SK-N-DZ (cell line): ENCODE measurements at regions not wholly inside any gene's neighbourhood (a gene's known extent, or its start where the extent isn't known, plus 50 kb on each side); places are given as distances from the start of the nearest gene placed in this dataset.
"Not testable (repeated sequence)": the region's sequence is repeated elsewhere in the genome, so short reads cannot be mapped to it uniquely, and the experiment has no call there.

Experiments
- DNase-seq: peaks from one replicate; pipeline ENCODE4 v3.0.0-alpha.2; 2015; ENCODE audit warnings: low spot score

- no peak for DNase-seq
Measured at GRCh38 chr19:28330831-28331230, 882.1 kb downstream of the UQCRFS1 start.

GRCh38 chr19:28329429-28329828 lies 883.5 kb downstream of the UQCRFS1 start:
- no peak for DNase-seq

- DNase-seq, result no peak
Measured at GRCh38 chr19:28327905-28328304, 885.0 kb downstream of the UQCRFS1 start.

- DNase-seq, result no peak
Measured at GRCh38 chr19:28326746-28327145, 886.2 kb downstream of the UQCRFS1 start.

GRCh38 chr19:28324275-28325060 lies 888.5 kb downstream of the UQCRFS1 start:
- DNase-seq, result no peak

- no peak for DNase-seq
Measured at GRCh38 chr19:28322945-28323344, 890.0 kb downstream of the UQCRFS1 start.

GRCh38 chr19:28322491-28322890 lies 890.5 kb downstream of the UQCRFS1 start:
- no peak for DNase-seq

- DNase-seq, result no peak
Measured at GRCh38 chr19:28319918-28320317, 893.0 kb downstream of the UQCRFS1 start.

- no peak for DNase-seq
Measured at GRCh38 chr19:28319227-28319626, 893.7 kb downstream of the UQCRFS1 start.

- no peak for DNase-seq
Measured at GRCh38 chr19:28318469-28319179, 894.3 kb downstream of the UQCRFS1 start.

GRCh38 chr19:28316464-28316863 lies 896.5 kb downstream of the UQCRFS1 start:
- no peak for DNase-seq

- DNase-seq, result no peak
Measured at GRCh38 chr19:28314756-28315155, 898.2 kb downstream of the UQCRFS1 start.

- no peak for DNase-seq
Measured at GRCh38 chr19:28314287-28314686, 898.7 kb downstream of the UQCRFS1 start.

- DNase-seq, result no peak
Measured at GRCh38 chr19:28313633-28314032, 899.3 kb downstream of the UQCRFS1 start.

GRCh38 chr19:28312269-28312668 lies 900.7 kb downstream of the UQCRFS1 start:
- DNase-seq, result no peak

- not testable (repeated sequence) for DNase-seq
Measured at GRCh38 chr19:28310829-28311228, 902.1 kb downstream of the UQCRFS1 start.

GRCh38 chr19:28309070-28309469 lies 903.9 kb downstream of the UQCRFS1 start:
- no peak for DNase-seq

- DNase-seq, result no peak
Measured at GRCh38 chr19:28307963-28308362, 905.0 kb downstream of the UQCRFS1 start.

GRCh38 chr19:28307487-28307886 lies 905.5 kb downstream of the UQCRFS1 start:
- no peak for DNase-seq

- no peak for DNase-seq
Measured at GRCh38 chr19:28305513-28305912, 907.4 kb downstream of the UQCRFS1 start.

- no peak for DNase-seq
Measured at GRCh38 chr19:28303502-28303901, 909.4 kb downstream of the UQCRFS1 start.

GRCh38 chr19:28301961-28302360 lies 911.0 kb downstream of the UQCRFS1 start:
- no peak for DNase-seq

- no peak for DNase-seq
Measured at GRCh38 chr19:28301463-28301862, 911.5 kb downstream of the UQCRFS1 start.
